ENCODE measurements at regions not wholly inside any gene's neighbourhood (a gene's known extent, or its start where the extent isn't known, plus 50 kb on each side); places are given as distances from the start of the nearest gene placed in this dataset.

GRCh38 chr5:63602971-63603370, 359.3 kb downstream of the HTR1A start:
- TF ChIP-seq EZH2 (IDR thresholded peaks at IDR 0.05) (no peak), POLR2AphosphoS5 (IDR thresholded peaks at IDR 0.05; ENCODE audit: borderline replicate concordance, low read depth, low read length) (no peak)

Data from SK-N-MC (cell line).